H54 (cell line): ENCODE measurements at regions not wholly inside any gene's neighbourhood (a gene's known extent, or its start where the extent isn't known, plus 50 kb on each side); places are given as distances from the start of the nearest gene placed in this dataset.

Experiments
- DNase-seq: peaks from one replicate; pipeline ENCODE4 v3.0.0; 2011; ENCODE audit warnings: low spot score, mixed read lengths; ENCODE audit not compliant: insufficient read length
- FAIRE-seq: peaks from 3 replicates; lab custom pipeline; 2011; peaks lifted over from hg19 to GRCh38; lab: Jason Lieb, UNC
- POLR2A ChIP-seq: IDR thresholded peaks from 2 replicates; pipeline ENCODE4 v1.6.1; 2011; ENCODE audit warnings: low read depth, mild to moderate bottlenecking, low read length

- no peak for TF ChIP-seq POLR2A
- DNase-seq (no peak), FAIRE-seq (no peak)
These were observed 57.7 kb upstream of the ISX start for GRCh38 chr22:35008213-35008612.

GRCh38 chr22:35010543-35010942, 55.4 kb upstream of the ISX start:
- DNase-seq (no peak), FAIRE-seq (no peak)
- TF ChIP-seq POLR2A = no peak

GRCh38 chr22:35014812-35015211, 51.1 kb upstream of the ISX start:
- FAIRE-seq (no peak), DNase-seq (no peak)
- TF ChIP-seq POLR2A = no peak
